ENCODE measurements at regions not wholly inside any gene's neighbourhood (a gene's known extent, or its start where the extent isn't known, plus 50 kb on each side); places are given as distances from the start of the nearest gene placed in this dataset.

- TF ChIP-seq NFKB2 (CRISPR knock-in tag; IDR thresholded peaks at IDR 0.05; ENCODE audit: borderline replicate concordance) (no peak), POLR2A (IDR thresholded peaks at IDR 0.05; ENCODE audit: insufficient read depth in 1 of 2, low read depth in 2 of 2, low read length in 2 of 2) (no peak), CTCF (CRISPR knock-in tag; IDR thresholded peaks at IDR 0.05) (peak; percentile 79), RAD21 (CRISPR knock-in tag; IDR thresholded peaks at IDR 0.05) (no peak), ZNF530 (CRISPR knock-in tag; IDR thresholded peaks at IDR 0.05; ENCODE audit: low read depth) (no peak), SMAD1 (CRISPR knock-in tag; IDR thresholded peaks at IDR 0.05; ENCODE audit: borderline replicate concordance, low read depth) (no peak)
Measured at GRCh38 chr14:106879241-106879640, 1352.9 kb downstream of the TMEM121 start.

Data from HepG2 (cell line).